ENCODE measurements at regions not wholly inside any gene's neighbourhood (a gene's known extent, or its start where the extent isn't known, plus 50 kb on each side); places are given as distances from the start of the nearest gene placed in this dataset.

DNA sequence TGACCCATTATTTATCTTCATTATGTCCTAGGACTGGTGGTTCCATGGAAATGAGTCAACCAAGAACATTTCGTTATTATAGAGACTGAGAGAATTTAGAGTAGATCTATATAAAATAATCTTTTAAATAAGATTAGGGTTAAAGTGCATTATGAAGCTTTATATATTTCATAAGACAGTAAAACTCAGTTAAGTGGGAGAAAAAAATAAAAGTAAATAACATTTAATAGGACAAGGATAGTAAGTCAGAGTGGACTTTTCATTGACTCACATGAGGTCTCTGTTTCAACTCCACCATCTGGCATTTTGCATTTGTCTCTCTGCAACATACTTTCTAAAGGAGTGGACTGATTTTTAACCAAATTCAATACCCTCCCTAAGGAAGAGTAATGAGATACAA lies 125.3 kb upstream of the CCDC68 start:
- H3K4me3 ChIP-seq (ENCODE audit: low read depth, low read length) = no peak overlapping the region
- ChIA-PET CTCF (no interaction called here), POLR2A (no interaction called here)
- no peak for TF ChIP-seq SALL2 (tag by site-specific recombination; IDR thresholded peaks at IDR 0.05; ENCODE audit: borderline replicate concordance)
- TF ChIP-seq, protein P1, sequence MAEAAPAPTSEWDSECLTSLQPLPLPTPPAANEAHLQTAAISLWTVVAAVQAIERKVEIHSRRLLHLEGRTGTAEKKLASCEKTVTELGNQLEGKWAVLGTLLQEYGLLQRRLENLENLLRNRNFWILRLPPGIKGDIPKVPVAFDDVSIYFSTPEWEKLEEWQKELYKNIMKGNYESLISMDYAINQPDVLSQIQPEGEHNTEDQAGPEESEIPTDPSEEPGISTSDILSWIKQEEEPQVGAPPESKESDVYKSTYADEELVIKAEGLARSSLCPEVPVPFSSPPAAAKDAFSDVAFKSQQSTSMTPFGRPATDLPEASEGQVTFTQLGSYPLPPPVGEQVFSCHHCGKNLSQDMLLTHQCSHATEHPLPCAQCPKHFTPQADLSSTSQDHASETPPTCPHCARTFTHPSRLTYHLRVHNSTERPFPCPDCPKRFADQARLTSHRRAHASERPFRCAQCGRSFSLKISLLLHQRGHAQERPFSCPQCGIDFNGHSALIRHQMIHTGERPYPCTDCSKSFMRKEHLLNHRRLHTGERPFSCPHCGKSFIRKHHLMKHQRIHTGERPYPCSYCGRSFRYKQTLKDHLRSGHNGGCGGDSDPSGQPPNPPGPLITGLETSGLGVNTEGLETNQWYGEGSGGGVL (tag by site-specific recombination; IDR thresholded peaks at IDR 0.05) = no peak
- TF ChIP-seq, protein P2, sequence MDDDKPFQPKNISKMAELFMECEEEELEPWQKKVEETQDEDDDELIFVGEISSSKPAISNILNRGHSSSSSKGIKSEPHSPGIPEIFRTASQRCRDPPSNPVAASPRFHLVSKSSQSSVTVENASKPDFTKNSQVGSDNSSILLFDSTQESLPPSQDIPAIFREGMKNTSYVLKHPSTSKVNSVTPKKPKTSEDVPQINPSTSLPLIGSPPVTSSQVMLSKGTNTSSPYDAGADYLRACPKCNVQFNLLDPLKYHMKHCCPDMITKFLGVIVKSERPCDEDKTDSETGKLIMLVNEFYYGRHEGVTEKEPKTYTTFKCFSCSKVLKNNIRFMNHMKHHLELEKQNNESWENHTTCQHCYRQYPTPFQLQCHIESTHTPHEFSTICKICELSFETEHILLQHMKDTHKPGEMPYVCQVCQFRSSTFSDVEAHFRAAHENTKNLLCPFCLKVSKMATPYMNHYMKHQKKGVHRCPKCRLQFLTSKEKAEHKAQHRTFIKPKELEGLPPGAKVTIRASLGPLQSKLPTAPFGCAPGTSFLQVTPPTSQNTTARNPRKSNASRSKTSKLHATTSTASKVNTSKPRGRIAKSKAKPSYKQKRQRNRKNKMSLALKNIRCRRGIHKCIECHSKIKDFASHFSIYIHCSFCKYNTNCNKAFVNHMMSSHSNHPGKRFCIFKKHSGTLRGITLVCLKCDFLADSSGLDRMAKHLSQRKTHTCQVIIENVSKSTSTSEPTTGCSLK (tag by site-specific recombination; IDR thresholded peaks at IDR 0.05) = no peak
- no peak for TF ChIP-seq TRIM28 (IDR thresholded peaks at IDR 0.05; ENCODE audit: borderline replicate concordance, low read length)
- no peak for TF ChIP-seq ZFP69B (tag by site-specific recombination; IDR thresholded peaks at IDR 0.05)
- TF ChIP-seq ZNF184 (tag by site-specific recombination; IDR thresholded peaks at IDR 0.05) = no peak
- no peak overlapping the region for H3K27ac ChIP-seq (ENCODE audit: extremely low read depth, low read depth, low read length)
- H3K9me3 ChIP-seq (ENCODE audit: control insufficient read depth, insufficient read depth, low read depth, low read length) = no peaks in the 10 kb centered on the region
- H3K4me1 ChIP-seq (ENCODE audit: control insufficient read depth, insufficient read depth, low read length) = peaks cover 14% of the 10 kb centered on the region
- H3K36me3 ChIP-seq (ENCODE audit: control insufficient read depth in 2 of 2, insufficient read depth in 1 of 2, low read length in 2 of 2) = no peaks in the 10 kb centered on the region

- Histone ChIP-seq H3K36me3 (ENCODE audit: control insufficient read depth in 2 of 2, insufficient read depth in 1 of 2, low read length in 2 of 2) (no peaks in the 10 kb centered on the region), H3K4me1 (ENCODE audit: control insufficient read depth, insufficient read depth, low read length) (peaks cover 9% of the 10 kb centered on the region), H3K4me3 (ENCODE audit: low read depth, low read length) (no peak overlapping the region), H3K27ac (ENCODE audit: extremely low read depth, low read depth, low read length) (no peak overlapping the region), H3K9me3 (ENCODE audit: control insufficient read depth, insufficient read depth, low read depth, low read length) (no peaks in the 10 kb centered on the region)
- ChIA-PET CTCF (interaction anchor here (0.7 kb wide), 1 partner anchor 210 kb away, joined by 3 read pairs; no protein-coding TSS in a partner anchor), POLR2A (interaction anchor here (0.5 kb wide), 1 partner anchor 423 kb away, joined by 4 read pairs; no protein-coding TSS in a partner anchor)
- TF ChIP-seq MYNN (tag by site-specific recombination; IDR thresholded peaks at IDR 0.05; ENCODE audit: borderline replicate concordance) (no peak), ZNF211 (tag by site-specific recombination; IDR thresholded peaks at IDR 0.05; ENCODE audit: low read depth) (no peak), ZSCAN16 (tag by site-specific recombination; IDR thresholded peaks at IDR 0.05) (no peak), ZNF302 (tag by site-specific recombination; IDR thresholded peaks at IDR 0.05; ENCODE audit: low read depth) (no peak), ZNF514 (tag by site-specific recombination; IDR thresholded peaks at IDR 0.05) (no peak), BCL11B (tag by site-specific recombination; IDR thresholded peaks at IDR 0.05; ENCODE audit: low read depth) (no peak), ZBTB21 (tag by site-specific recombination; IDR thresholded peaks at IDR 0.05) (no peak), ZNF391 (tag by site-specific recombination; IDR thresholded peaks at IDR 0.05; ENCODE audit: borderline replicate concordance, low read depth) (no peak), ZNF133 (tag by site-specific recombination; IDR thresholded peaks at IDR 0.05) (no peak), ZNF600 (tag by site-specific recombination; IDR thresholded peaks at IDR 0.05) (no peak), GLI2 (tag by site-specific recombination; IDR thresholded peaks at IDR 0.05; ENCODE audit: borderline replicate concordance, low read depth) (no peak), ZNF121 (tag by site-specific recombination; IDR thresholded peaks at IDR 0.05) (no peak), ZNF791 (tag by site-specific recombination; IDR thresholded peaks at IDR 0.05) (no peak), ZNF394 (tag by site-specific recombination; IDR thresholded peaks at IDR 0.05; ENCODE audit: borderline replicate concordance) (no peak), ZNF48 (tag by site-specific recombination; IDR thresholded peaks at IDR 0.05) (no peak), PATZ1 (tag by site-specific recombination; IDR thresholded peaks at IDR 0.05) (no peak), ZBTB48 (tag by site-specific recombination; IDR thresholded peaks at IDR 0.05) (no peak), KLF7 (tag by site-specific recombination; IDR thresholded peaks at IDR 0.05; ENCODE audit: borderline replicate concordance) (no peak)
Measured at GRCh38 chr18:55083461-55083860, 124.2 kb upstream of the CCDC68 start.

All from HEK293 (cell line).